HepG2 (cell line): ENCODE measurements at regions not wholly inside any gene's neighbourhood (a gene's known extent, or its start where the extent isn't known, plus 50 kb on each side); places are given as distances from the start of the nearest gene placed in this dataset.
A peak's percentile ranks its signal among the peaks of the same experiment; 100 is the strongest.

Experiments
- ATAC-seq: fragments of 200-7000 bp; cut with Tn5 transposase; 3 replicates; pipeline ENCODE4 v1.9.1; 2020; ENCODE audit warnings: mild to moderate bottlenecking, moderate library complexity
- BruUV-seq: library from RNA; stranded (reverse); fragments of 400-500 nt; replicated peaks from 2 replicates; lab custom pipeline; 2021; lab: Mats Ljungman, UMichigan
- CTCF ChIA-PET: fragments of 300-600 bp; formaldehyde crosslinking; extraction: SDS; loops from one replicate; lab custom pipeline; 2021; ENCODE audit warnings: low total read pairs, inconsistent platforms, low intra/inter-chr PET ratio; lab: Yijun Ruan, JAX
- POLR2A ChIA-PET: fragments of 350-600 bp; sonication (Branson Sonifier 250); formaldehyde crosslinking; loops from one replicate; lab custom pipeline; 2020; ENCODE audit warnings: antibody characterized with exemption, inconsistent platforms; lab: Yijun Ruan, JAX
- DNase-seq: peaks from one replicate; pipeline ENCODE4 v3.0.0-alpha.2; 2015; ENCODE audit warnings: low spot score
- FAIRE-seq: peaks from 3 replicates; lab custom pipeline; 2011; peaks lifted over from hg19 to GRCh38; lab: Jason Lieb, UNC
- H2AFZ ChIP-seq: one replicate; pipeline ENCODE4 v1.6.1; 2011; ENCODE audit warnings: low read length, inconsistent platforms
- H3K27ac ChIP-seq: fragments of 300-600 bp; 3 replicates; pipeline ENCODE4 v1.8.0; 2011; ENCODE audit warnings: mixed run types, mild to moderate bottlenecking, mixed read lengths, low read length, inconsistent platforms; ENCODE audit not compliant: insufficient read depth; ENCODE audit errors: extremely low read length
- H3K27me3 ChIP-seq, 2 experiments: fragments of 200-600 bp in 1 of 2; 2 replicates in 1 of 2; 3 replicates in 1 of 2; pipeline versions ENCODE4 v1.6.0 to v1.8.0; 2011; ENCODE audit warnings: low read length in 2 of 2, mild to moderate bottlenecking in 2 of 2, moderate library complexity in 2 of 2, inconsistent platforms in 1 of 2; ENCODE audit not compliant: insufficient read depth in 2 of 2, control insufficient read depth in 1 of 2
- H3K36me3 ChIP-seq, 2 experiments: fragments of 200-600 bp in 1 of 2; replicated peaks in 1 of 2; 2 replicates in 1 of 2; 3 replicates in 1 of 2; pipeline versions ENCODE4 v1.5.1 to v1.8.0; 2011; ENCODE audit warnings: low read length in 2 of 2, inconsistent platforms in 1 of 2; ENCODE audit not compliant: insufficient read depth in 2 of 2, control insufficient read depth in 1 of 2
- H3K4me1 ChIP-seq: 2 replicates; pipeline ENCODE4 v1.5.1; 2012; ENCODE audit warnings: low read length, inconsistent platforms; ENCODE audit not compliant: insufficient read depth
- H3K4me2 ChIP-seq: 2 replicates; pipeline ENCODE4 v1.6.0; 2011; ENCODE audit warnings: low read depth, low read length, inconsistent platforms
- H3K4me3 ChIP-seq, 3 experiments: fragments of 200-600 bp in 1 of 3; sonication (generic), shearing (Covaris generic) in 1 of 3; replicated peaks in 1 of 3; 2 replicates each; pipeline ENCODE4 v1.5.1; 2011 to 2016; ENCODE audit warnings: low read length in 3 of 3, inconsistent platforms in 2 of 3, low read depth in 2 of 3, mild to moderate bottlenecking in 2 of 3, control low read depth in 1 of 3, mixed read lengths in 1 of 3; ENCODE audit not compliant: insufficient read depth in 1 of 3
- H3K79me2 ChIP-seq: one replicate; pipeline ENCODE4 v1.6.1; 2011; ENCODE audit warnings: low read length, inconsistent platforms; ENCODE audit not compliant: insufficient read depth
- H3K9ac ChIP-seq: 2 replicates; pipeline ENCODE4 v1.6.0; 2011; ENCODE audit warnings: mild to moderate bottlenecking, low read depth, low read length, inconsistent platforms; ENCODE audit not compliant: insufficient read depth
- H3K9me3 ChIP-seq: 2 replicates; pipeline ENCODE4 v1.5.1; 2012; ENCODE audit warnings: mild to moderate bottlenecking, low read length
- H4K20me1 ChIP-seq: 2 replicates; pipeline ENCODE4 v1.6.0; 2011; ENCODE audit warnings: inconsistent platforms, mild to moderate bottlenecking, low read length, moderate library complexity; ENCODE audit not compliant: insufficient read depth
- ARHGAP35 ChIP-seq: sonication (generic); formaldehyde crosslinking; IDR thresholded peaks from 2 replicates; pipeline ENCODE4 v1.9.0; 2022; ENCODE audit warnings: mild to moderate bottlenecking, inconsistent platforms, moderate library complexity, missing genetic modification reagents, borderline replicate concordance
- CBX1 ChIP-seq: IDR thresholded peaks from one replicate; pipeline ENCODE4 v1.6.1; 2016; ENCODE audit warnings: antibody characterized with exemption, low read depth
- FOXJ3 ChIP-seq: sonication (generic); formaldehyde crosslinking; IDR thresholded peaks from 2 replicates; pipeline ENCODE4 v1.4.0; 2020; ENCODE audit warnings: missing genetic modification reagents, mild to moderate bottlenecking, borderline replicate concordance
- FOXK1 ChIP-seq: sonication (generic); formaldehyde crosslinking; IDR thresholded peaks from 2 replicates; pipeline ENCODE4 v1.4.0; 2020; ENCODE audit warnings: low read depth, missing genetic modification reagents, borderline replicate concordance
- NR2F1 ChIP-seq, 2 experiments: fragments of 450-650 bp in 1 of 2; formaldehyde crosslinking in 1 of 2; IDR thresholded peaks; 2 replicates each; pipeline versions ENCODE4 v1.5.0 to v1.6.1; 2016 to 2020; ENCODE audit warnings: mild to moderate bottlenecking in 1 of 2, missing compliant biosample characterization in 1 of 2, missing genetic modification reagents in 1 of 2, moderate library complexity in 1 of 2
- PAX8 ChIP-seq: sonication (generic); formaldehyde crosslinking; IDR thresholded peaks from 2 replicates; pipeline ENCODE4 v1.8.0; 2022; ENCODE audit warnings: mild to moderate bottlenecking, missing genetic modification reagents, borderline replicate concordance
- RAD21 ChIP-seq: fragments of 450-650 bp; formaldehyde crosslinking; IDR thresholded peaks from 2 replicates; pipeline ENCODE4 v1.5.0; 2020; ENCODE audit warnings: mild to moderate bottlenecking
- SIN3B ChIP-seq: fragments of 150-350 bp; IDR thresholded peaks from 2 replicates; pipeline ENCODE4 v1.6.1; 2014; ENCODE audit warnings: low read length
- SMC3 ChIP-seq: IDR thresholded peaks from 2 replicates; pipeline ENCODE4 v1.6.1; 2011; ENCODE audit warnings: low read length, improper control_type of control experiment
- STAG1 ChIP-seq: sonication (generic); formaldehyde crosslinking; IDR thresholded peaks from 2 replicates; pipeline ENCODE4 v1.4.0; 2020; ENCODE audit warnings: missing genetic modification reagents
- ZFP36L2 ChIP-seq: sonication (generic); formaldehyde crosslinking; IDR thresholded peaks from 2 replicates; pipeline ENCODE4 v1.4.0; 2020; ENCODE audit warnings: missing genetic modification reagents
- ZFYVE20 ChIP-seq: sonication (generic); formaldehyde crosslinking; IDR thresholded peaks from 2 replicates; pipeline ENCODE4 v1.8.0; 2023; ENCODE audit warnings: low read depth, mild to moderate bottlenecking, moderate library complexity, missing genetic modification reagents, borderline replicate concordance
- ZNF30 ChIP-seq: sonication (generic); formaldehyde crosslinking; IDR thresholded peaks from 2 replicates; pipeline ENCODE4 v1.5.0; 2020; ENCODE audit warnings: mild to moderate bottlenecking, missing genetic modification reagents
- ZNF33A ChIP-seq: sonication (generic); formaldehyde crosslinking; IDR thresholded peaks from 2 replicates; pipeline ENCODE4 v1.5.1; 2020; ENCODE audit warnings: missing genetic modification reagents, mild to moderate bottlenecking, moderate library complexity, borderline replicate concordance
- ZNF496 ChIP-seq: sonication (generic); formaldehyde crosslinking; IDR thresholded peaks from 2 replicates; pipeline ENCODE4 v1.8.1; 2023; ENCODE audit warnings: mild to moderate bottlenecking, moderate library complexity, missing genetic modification reagents; ENCODE audit not compliant: insufficient replicate concordance
- ZNF558 ChIP-seq: sonication (generic); formaldehyde crosslinking; IDR thresholded peaks from 2 replicates; pipeline ENCODE4 v1.9.0; 2022; ENCODE audit warnings: mild to moderate bottlenecking, missing genetic modification reagents, borderline replicate concordance
- ZZZ3 ChIP-seq: sonication (generic); formaldehyde crosslinking; IDR thresholded peaks from 2 replicates; pipeline ENCODE4 v1.4.0; 2020; ENCODE audit warnings: missing genetic modification reagents, mild to moderate bottlenecking, borderline replicate concordance
- WGBS: methylation state at CpG from one replicate; pipeline ENCODE4 v1.1.6; 2017; ENCODE audit warnings: low lambda C conversion rate; 5-methylcytosine and 5-hydroxymethylcytosine counted together
- in situ Hi-C: cut with HindIII; loops from 2 replicates; pipeline ENCODE4 v1.10.0; 2017; ENCODE audit warnings: low pct_unique_long_range_greater_than_20kb; ENCODE audit not compliant: extremely low pct_ligation_motif_present
- intact Hi-C: fragments of 100-400 bp; cut with micrococcal nuclease; formaldehyde crosslinking; loops from one replicate; pipeline ENCODE4 v1.10.0; 2022; ENCODE audit not compliant: unreplicated experiment
- TF ChIP-seq, protein P1 (sequence below): sonication (generic); formaldehyde crosslinking; IDR thresholded peaks from 2 replicates; pipeline ENCODE4 v1.5.0; 2020; ENCODE audit warnings: mild to moderate bottlenecking, missing genetic modification reagents, moderate library complexity
- TF ChIP-seq, protein P2 (sequence below): IDR thresholded peaks from 2 replicates; pipeline ENCODE4 v1.4.0; 2020; ENCODE audit warnings: mild to moderate bottlenecking, missing genetic modification reagents

DNA sequence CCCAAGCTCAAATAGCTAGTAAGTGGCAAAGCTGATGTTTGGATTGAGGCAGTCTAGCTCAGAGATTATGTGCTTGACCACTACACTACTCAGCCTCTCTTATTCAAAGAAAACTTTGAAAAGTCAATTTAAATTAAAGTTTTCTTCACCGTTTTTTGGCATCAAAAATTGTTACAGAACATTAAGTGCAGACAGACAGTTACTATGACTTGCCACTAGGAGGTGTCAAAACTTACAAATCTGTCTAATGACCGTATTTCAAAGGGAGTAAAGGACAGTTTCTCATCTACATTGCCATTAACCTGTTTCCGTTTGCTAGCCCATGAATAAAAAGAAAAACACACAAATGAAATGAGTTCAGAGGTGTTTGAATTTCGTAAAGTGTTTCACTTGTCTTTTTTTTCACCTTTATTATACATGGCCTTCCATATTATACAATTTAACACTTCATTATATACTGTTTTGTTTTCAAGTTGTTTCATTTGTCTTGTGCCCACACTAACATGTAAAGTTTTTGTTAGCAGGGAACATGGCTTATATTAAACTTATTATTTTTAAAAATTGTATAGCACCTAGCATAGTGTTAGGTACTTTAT, 57.4 kb upstream of the MTF2 start (continued):
- TF ChIP-seq PAX8 (CRISPR knock-in tag), result no peak
- peak; percentile 76 for TF ChIP-seq RAD21 (CRISPR knock-in tag)
- no peak for TF ChIP-seq NR2F1 (CRISPR knock-in tag; IDR thresholded peaks at IDR 0.05)
- TF ChIP-seq ZNF33A (CRISPR knock-in tag), result no peak
- no peak for TF ChIP-seq ZFP36L2 (CRISPR knock-in tag)
- TF ChIP-seq ZFYVE20 (CRISPR knock-in tag), result no peak
- no peak for TF ChIP-seq ZNF558 (CRISPR knock-in tag)
- peak; percentile 81 for TF ChIP-seq STAG1
- peak; percentile 74 for TF ChIP-seq SMC3
- TF ChIP-seq, protein P1, sequence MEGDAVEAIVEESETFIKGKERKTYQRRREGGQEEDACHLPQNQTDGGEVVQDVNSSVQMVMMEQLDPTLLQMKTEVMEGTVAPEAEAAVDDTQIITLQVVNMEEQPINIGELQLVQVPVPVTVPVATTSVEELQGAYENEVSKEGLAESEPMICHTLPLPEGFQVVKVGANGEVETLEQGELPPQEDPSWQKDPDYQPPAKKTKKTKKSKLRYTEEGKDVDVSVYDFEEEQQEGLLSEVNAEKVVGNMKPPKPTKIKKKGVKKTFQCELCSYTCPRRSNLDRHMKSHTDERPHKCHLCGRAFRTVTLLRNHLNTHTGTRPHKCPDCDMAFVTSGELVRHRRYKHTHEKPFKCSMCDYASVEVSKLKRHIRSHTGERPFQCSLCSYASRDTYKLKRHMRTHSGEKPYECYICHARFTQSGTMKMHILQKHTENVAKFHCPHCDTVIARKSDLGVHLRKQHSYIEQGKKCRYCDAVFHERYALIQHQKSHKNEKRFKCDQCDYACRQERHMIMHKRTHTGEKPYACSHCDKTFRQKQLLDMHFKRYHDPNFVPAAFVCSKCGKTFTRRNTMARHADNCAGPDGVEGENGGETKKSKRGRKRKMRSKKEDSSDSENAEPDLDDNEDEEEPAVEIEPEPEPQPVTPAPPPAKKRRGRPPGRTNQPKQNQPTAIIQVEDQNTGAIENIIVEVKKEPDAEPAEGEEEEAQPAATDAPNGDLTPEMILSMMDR (CRISPR knock-in tag), result peak; percentile 74

DNA sequence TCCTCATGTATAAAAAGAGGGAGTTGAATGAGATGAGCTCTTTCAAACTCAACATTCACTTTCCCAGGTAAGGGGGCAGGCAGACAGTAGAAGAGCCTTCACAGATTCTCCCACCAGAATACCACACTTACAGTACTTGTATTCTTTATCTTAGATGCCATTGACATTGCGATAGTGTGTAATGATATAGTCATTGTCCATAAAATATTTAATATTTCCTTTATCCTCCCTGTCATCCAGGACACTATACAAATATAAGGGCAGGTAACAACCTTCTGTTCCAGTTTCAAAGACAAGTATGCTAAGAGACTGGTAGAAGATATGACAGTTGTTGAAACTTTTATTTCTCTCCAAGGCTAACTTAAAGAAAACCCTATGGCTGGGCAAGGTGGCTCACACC, 56.5 kb upstream of the MTF2 start:
- in situ Hi-C loops, result loop anchor here (5.0 kb wide), 1 partner anchor 40 kb away; no protein-coding TSS in a partner anchor
- H3K9ac ChIP-seq, result no peak overlapping the region
- no peaks in the 10 kb centered on the region for H3K79me2 ChIP-seq
- POLR2A ChIA-PET, result no interaction called here
- no peaks in the 10 kb centered on the region for H3K9me3 ChIP-seq
- H4K20me1 ChIP-seq, result no peaks in the 10 kb centered on the region
- CTCF ChIA-PET, result interaction anchor here (3.7 kb wide), 1 partner anchor 40 kb away, joined by 45 read pairs; no protein-coding TSS in a partner anchor
- no peak overlapping the region for H3K27ac ChIP-seq
- intact Hi-C loops, result no loop called here
- no peaks in the 10 kb centered on the region for H3K4me1 ChIP-seq
- H3K36me3 ChIP-seq, result no peaks in the 10 kb centered on the region
- ATAC-seq (no peak), DNase-seq (no peak), FAIRE-seq (no peak)
- H2AFZ ChIP-seq, result no peak overlapping the region
- no peak overlapping the region for H3K4me3 ChIP-seq
- no TSS peak for BruUV-seq
- H3K27me3 ChIP-seq, result no peaks in the 10 kb centered on the region; a peak in 1 of 5 replicates
- no peak overlapping the region for H3K4me2 ChIP-seq
- whole genome bisulfite sequencing, result 100% methylated on average over 1 of the region's 1 CpG
- TF ChIP-seq, protein P2, sequence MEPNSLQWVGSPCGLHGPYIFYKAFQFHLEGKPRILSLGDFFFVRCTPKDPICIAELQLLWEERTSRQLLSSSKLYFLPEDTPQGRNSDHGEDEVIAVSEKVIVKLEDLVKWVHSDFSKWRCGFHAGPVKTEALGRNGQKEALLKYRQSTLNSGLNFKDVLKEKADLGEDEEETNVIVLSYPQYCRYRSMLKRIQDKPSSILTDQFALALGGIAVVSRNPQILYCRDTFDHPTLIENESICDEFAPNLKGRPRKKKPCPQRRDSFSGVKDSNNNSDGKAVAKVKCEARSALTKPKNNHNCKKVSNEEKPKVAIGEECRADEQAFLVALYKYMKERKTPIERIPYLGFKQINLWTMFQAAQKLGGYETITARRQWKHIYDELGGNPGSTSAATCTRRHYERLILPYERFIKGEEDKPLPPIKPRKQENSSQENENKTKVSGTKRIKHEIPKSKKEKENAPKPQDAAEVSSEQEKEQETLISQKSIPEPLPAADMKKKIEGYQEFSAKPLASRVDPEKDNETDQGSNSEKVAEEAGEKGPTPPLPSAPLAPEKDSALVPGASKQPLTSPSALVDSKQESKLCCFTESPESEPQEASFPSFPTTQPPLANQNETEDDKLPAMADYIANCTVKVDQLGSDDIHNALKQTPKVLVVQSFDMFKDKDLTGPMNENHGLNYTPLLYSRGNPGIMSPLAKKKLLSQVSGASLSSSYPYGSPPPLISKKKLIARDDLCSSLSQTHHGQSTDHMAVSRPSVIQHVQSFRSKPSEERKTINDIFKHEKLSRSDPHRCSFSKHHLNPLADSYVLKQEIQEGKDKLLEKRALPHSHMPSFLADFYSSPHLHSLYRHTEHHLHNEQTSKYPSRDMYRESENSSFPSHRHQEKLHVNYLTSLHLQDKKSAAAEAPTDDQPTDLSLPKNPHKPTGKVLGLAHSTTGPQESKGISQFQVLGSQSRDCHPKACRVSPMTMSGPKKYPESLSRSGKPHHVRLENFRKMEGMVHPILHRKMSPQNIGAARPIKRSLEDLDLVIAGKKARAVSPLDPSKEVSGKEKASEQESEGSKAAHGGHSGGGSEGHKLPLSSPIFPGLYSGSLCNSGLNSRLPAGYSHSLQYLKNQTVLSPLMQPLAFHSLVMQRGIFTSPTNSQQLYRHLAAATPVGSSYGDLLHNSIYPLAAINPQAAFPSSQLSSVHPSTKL (CRISPR knock-in tag), result no peak
- TF ChIP-seq SIN3B (no peak), ZNF496 (no peak), CBX1 (no peak), ZZZ3 (no peak), FOXJ3 (CRISPR knock-in tag) (no peak), FOXK1 (CRISPR knock-in tag) (no peak), ARHGAP35 (no peak), ZNF30 (CRISPR knock-in tag) (no peak)
